GM18505 (cell line): ENCODE measurements at regions not wholly inside any gene's neighbourhood (a gene's known extent, or its start where the extent isn't known, plus 50 kb on each side); places are given as distances from the start of the nearest gene placed in this dataset.
"Not testable (repeated sequence)": the region's sequence is repeated elsewhere in the genome, so short reads cannot be mapped to it uniquely, and the experiment has no call there.

ENCODE experiments used
- ATAC-seq: cut with Tn5 transposase; IDR thresholded peaks from one replicate; pipeline ENCODE4 v1.9.1; 2021; ENCODE audit not compliant: unreplicated experiment
- POLR2A ChIP-seq: IDR thresholded peaks from 4 replicates; pipeline ENCODE4 v1.6.1; 2011; ENCODE audit warnings: borderline replicate concordance; ENCODE audit not compliant: insufficient read depth, insufficient read length; ENCODE audit errors: extremely low read depth

GRCh38 chr3:75332794-75333193, 331.3 kb upstream of the FRG2C start:
- no peak for ATAC-seq
- TF ChIP-seq POLR2A: no peak

GRCh38 chr3:75334299-75334698, 329.8 kb upstream of the FRG2C start:
- ATAC-seq: no peak
- TF ChIP-seq POLR2A: no peak

- TF ChIP-seq POLR2A: no peak
- ATAC-seq: no peak
Observed at GRCh38 chr3:75337226-75337900, 326.8 kb upstream of the FRG2C start.

- no peak for ATAC-seq
- TF ChIP-seq POLR2A: no peak
Observed at GRCh38 chr3:75338342-75338741, 325.8 kb upstream of the FRG2C start.

GRCh38 chr3:75341324-75342067, 322.6 kb upstream of the FRG2C start:
- no peak for TF ChIP-seq POLR2A
- no peak for ATAC-seq

GRCh38 chr3:75342425-75342824, 321.7 kb upstream of the FRG2C start:
- no peak for ATAC-seq
- no peak for TF ChIP-seq POLR2A

GRCh38 chr3:75350536-75350935, 313.6 kb upstream of the FRG2C start:
- not testable (repeated sequence) for ATAC-seq

- not testable (repeated sequence) for ATAC-seq
Observed at GRCh38 chr3:75362086-75362784, 301.9 kb upstream of the FRG2C start.

- ATAC-seq: not testable (repeated sequence)
Observed at GRCh38 chr3:75372964-75373363, 291.2 kb upstream of the FRG2C start.

- not testable (repeated sequence) for ATAC-seq
Observed at GRCh38 chr3:75379840-75380239, 284.3 kb upstream of the FRG2C start.

GRCh38 chr3:75380276-75380771, 283.8 kb upstream of the FRG2C start:
- no peak for TF ChIP-seq POLR2A

GRCh38 chr3:75384016-75384415, 280.1 kb upstream of the FRG2C start:
- not testable (repeated sequence) for ATAC-seq

More at GRCh38 chr3:75380276-75380771, 283.8 kb upstream of the FRG2C start:
- no peak for ATAC-seq

- ATAC-seq: not testable (repeated sequence)
Observed at GRCh38 chr3:75388486-75389124, 275.5 kb upstream of the FRG2C start.

- ATAC-seq: not testable (repeated sequence)
Observed at GRCh38 chr3:75393288-75393694, 270.8 kb upstream of the FRG2C start.

GRCh38 chr3:75394102-75394501, 270.0 kb upstream of the FRG2C start:
- not testable (repeated sequence) for ATAC-seq

- not testable (repeated sequence) for ATAC-seq
Observed at GRCh38 chr3:75394562-75395360, 269.4 kb upstream of the FRG2C start.
